ENCODE measurements at regions not wholly inside any gene's neighbourhood (a gene's known extent, or its start where the extent isn't known, plus 50 kb on each side); places are given as distances from the start of the nearest gene placed in this dataset.

DNA sequence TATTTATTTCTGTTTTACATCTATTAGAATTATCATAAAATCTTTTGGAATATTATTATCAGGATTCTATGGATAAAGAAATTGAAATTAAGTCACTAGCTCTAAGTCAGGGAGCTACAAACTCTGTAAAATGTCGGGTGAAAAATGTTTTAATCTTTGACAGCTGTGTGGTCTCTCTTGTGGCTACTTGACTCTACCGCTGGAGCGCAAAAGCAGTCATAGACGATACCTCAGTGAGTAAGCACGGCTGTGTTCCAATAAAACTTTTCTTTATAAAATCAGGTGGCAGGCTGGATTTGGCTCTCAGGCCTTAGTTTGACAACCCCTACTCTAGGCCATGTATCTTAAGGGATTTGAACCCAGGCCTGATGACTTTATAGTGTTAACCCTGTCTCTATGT, 88.5 kb upstream of the PFN2 start:
- Histone ChIP-seq H2AFZ (ENCODE audit: insufficient read depth, low read depth, low read length, poor library complexity, severe bottlenecking) (no peak overlapping the region), H3K36me3 (replicated peaks in 1 of 2; ENCODE audit: control insufficient read depth in 1 of 2, insufficient read depth in 2 of 2, low read length in 2 of 2) (no peaks in the 10 kb centered on the region), H3K9me3 (replicated peaks in 1 of 2; ENCODE audit: control insufficient read depth in 1 of 2, insufficient read depth in 1 of 2, low read length in 2 of 2) (no peaks in the 10 kb centered on the region), H3K4me1 (ENCODE audit: control insufficient read depth in 1 of 2, insufficient read depth in 2 of 2, low read length in 2 of 2) (no peaks in the 10 kb centered on the region), H3K9ac (ENCODE audit: insufficient read depth, low read length, poor library complexity, severe bottlenecking) (no peak overlapping the region), H3K4me3 (replicated peaks in 1 of 3; ENCODE audit: low read depth in 2 of 3, low read length in 3 of 3) (no peak overlapping the region), H3K79me2 (ENCODE audit: insufficient read depth, low read length) (no peaks in the 10 kb centered on the region), H4K20me1 (ENCODE audit: insufficient read depth, low read length) (no peaks in the 10 kb centered on the region), H3K4me2 (replicated peaks; ENCODE audit: extremely low read depth, low read length, poor library complexity, severe bottlenecking) (no peak overlapping the region), H3K27me3 (ENCODE audit: control insufficient read depth in 2 of 2, insufficient read depth in 2 of 2, low read length in 2 of 2) (no peaks in the 10 kb centered on the region), H3K27ac (ENCODE audit: low read depth in 1 of 2, low read length in 2 of 2) (no peak overlapping the region)
- peaks cover 0 to 4% (median 0%) of the 10 kb centered on the region in 7 donors for H3K9me3 Mint-ChIP-seq
- no peaks in the 10 kb centered on the region for H3K4me1 Mint-ChIP-seq
- H3K27ac Mint-ChIP-seq, result no peak overlapping the region
- WGBS (ENCODE audit: insufficient coverage), result 23% methylated on average over 4 of the region's 5 CpGs
- TF ChIP-seq, protein P1, sequence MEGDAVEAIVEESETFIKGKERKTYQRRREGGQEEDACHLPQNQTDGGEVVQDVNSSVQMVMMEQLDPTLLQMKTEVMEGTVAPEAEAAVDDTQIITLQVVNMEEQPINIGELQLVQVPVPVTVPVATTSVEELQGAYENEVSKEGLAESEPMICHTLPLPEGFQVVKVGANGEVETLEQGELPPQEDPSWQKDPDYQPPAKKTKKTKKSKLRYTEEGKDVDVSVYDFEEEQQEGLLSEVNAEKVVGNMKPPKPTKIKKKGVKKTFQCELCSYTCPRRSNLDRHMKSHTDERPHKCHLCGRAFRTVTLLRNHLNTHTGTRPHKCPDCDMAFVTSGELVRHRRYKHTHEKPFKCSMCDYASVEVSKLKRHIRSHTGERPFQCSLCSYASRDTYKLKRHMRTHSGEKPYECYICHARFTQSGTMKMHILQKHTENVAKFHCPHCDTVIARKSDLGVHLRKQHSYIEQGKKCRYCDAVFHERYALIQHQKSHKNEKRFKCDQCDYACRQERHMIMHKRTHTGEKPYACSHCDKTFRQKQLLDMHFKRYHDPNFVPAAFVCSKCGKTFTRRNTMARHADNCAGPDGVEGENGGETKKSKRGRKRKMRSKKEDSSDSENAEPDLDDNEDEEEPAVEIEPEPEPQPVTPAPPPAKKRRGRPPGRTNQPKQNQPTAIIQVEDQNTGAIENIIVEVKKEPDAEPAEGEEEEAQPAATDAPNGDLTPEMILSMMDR (IDR thresholded peaks at IDR 0.05), result no peak
- H3K4me3 Mint-ChIP-seq, result no peak overlapping the region
- no peak for DNase-seq
- H3K27me3 Mint-ChIP-seq (ENCODE audit: low read depth in 3 of 3), result peaks cover 0 to 7% (median 4%) of the 10 kb centered on the region in 3 donors
- no peaks in the 10 kb centered on the region for H3K36me3 Mint-ChIP-seq
- intact Hi-C loops (cut with micrococcal nuclease), result no loop called here

DNA sequence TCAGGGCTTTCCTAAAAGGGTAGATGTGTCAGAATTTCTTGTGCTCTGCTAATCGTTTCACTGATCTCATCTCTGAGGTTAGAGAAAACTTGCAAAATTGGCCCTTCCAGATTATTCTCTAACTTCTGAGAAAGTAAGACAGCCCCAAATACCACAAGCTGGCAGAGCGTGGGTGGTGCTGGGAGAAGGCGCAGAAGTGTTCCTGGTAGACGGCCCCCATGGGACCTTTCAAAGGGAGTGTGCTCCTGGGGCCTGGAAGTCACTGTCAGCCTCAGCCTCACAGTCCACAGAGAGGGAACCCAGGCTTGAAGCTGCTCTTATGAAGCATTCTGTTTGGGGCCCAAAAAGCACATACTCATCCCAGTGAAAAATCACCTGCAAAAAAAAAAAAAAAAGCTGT, 86.5 kb upstream of the PFN2 start:
- Histone ChIP-seq H3K27ac (ENCODE audit: low read depth in 1 of 2, low read length in 2 of 2) (no peak overlapping the region), H3K27me3 (ENCODE audit: control insufficient read depth in 2 of 2, insufficient read depth in 2 of 2, low read length in 2 of 2) (no peaks in the 10 kb centered on the region), H3K4me3 (replicated peaks in 1 of 3; ENCODE audit: low read depth in 2 of 3, low read length in 3 of 3) (no peak overlapping the region), H3K36me3 (replicated peaks in 1 of 2; ENCODE audit: control insufficient read depth in 1 of 2, insufficient read depth in 2 of 2, low read length in 2 of 2) (no peaks in the 10 kb centered on the region), H3K4me2 (replicated peaks; ENCODE audit: extremely low read depth, low read length, poor library complexity, severe bottlenecking) (no peak overlapping the region), H4K20me1 (ENCODE audit: insufficient read depth, low read length) (no peaks in the 10 kb centered on the region), H3K9ac (ENCODE audit: insufficient read depth, low read length, poor library complexity, severe bottlenecking) (no peak overlapping the region), H2AFZ (ENCODE audit: insufficient read depth, low read depth, low read length, poor library complexity, severe bottlenecking) (no peak overlapping the region), H3K4me1 (ENCODE audit: control insufficient read depth in 1 of 2, insufficient read depth in 2 of 2, low read length in 2 of 2) (no peaks in the 10 kb centered on the region), H3K9me3 (replicated peaks in 1 of 2; ENCODE audit: control insufficient read depth in 1 of 2, insufficient read depth in 1 of 2, low read length in 2 of 2) (no peaks in the 10 kb centered on the region), H3K79me2 (ENCODE audit: insufficient read depth, low read length) (no peaks in the 10 kb centered on the region)
- Mint-ChIP-seq H3K27me3 (ENCODE audit: low read depth in 3 of 3) (peaks cover 0 to 7% (median 2%) of the 10 kb centered on the region in 3 donors), H3K9me3 (peaks cover 0 to 4% (median 0%) of the 10 kb centered on the region in 7 donors), H3K4me1 (no peaks in the 10 kb centered on the region), H3K36me3 (no peaks in the 10 kb centered on the region), H3K27ac (no peak overlapping the region), H3K4me3 (no peak overlapping the region)
- TF ChIP-seq, protein P1 (IDR thresholded peaks at IDR 0.05), result no peak
- DNase-seq, result no peak
- no CpG with 5 or more reads among the region's 4 CpGs for WGBS (ENCODE audit: insufficient coverage)
- intact Hi-C loops (cut with micrococcal nuclease), result no loop called here

Data from CD14-positive monocyte (primary cell).